ENCODE measurements at regions not wholly inside any gene's neighbourhood (a gene's known extent, or its start where the extent isn't known, plus 50 kb on each side); places are given as distances from the start of the nearest gene placed in this dataset.

DNA sequence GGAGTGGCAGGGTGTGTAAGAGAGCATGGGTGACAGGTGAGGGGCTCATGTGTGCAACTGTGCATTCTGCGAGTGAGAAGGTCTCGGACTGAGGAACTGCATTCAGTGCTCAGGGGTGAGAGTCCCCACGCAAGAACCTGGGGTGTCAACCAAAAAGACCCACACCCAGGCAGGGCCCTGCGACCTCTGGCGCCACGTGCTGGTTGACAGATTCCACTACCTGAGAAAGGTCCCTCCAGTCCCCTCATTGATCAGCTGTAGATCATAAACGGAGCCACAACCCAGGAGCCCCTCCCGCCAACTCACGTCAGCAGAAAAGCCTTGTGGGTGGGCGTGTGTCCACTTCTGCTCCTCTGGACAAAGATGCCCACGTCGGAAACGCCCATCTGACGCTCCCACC lies 98.7 kb downstream of the ASCL4 start:
- TF ChIP-seq, protein P1, sequence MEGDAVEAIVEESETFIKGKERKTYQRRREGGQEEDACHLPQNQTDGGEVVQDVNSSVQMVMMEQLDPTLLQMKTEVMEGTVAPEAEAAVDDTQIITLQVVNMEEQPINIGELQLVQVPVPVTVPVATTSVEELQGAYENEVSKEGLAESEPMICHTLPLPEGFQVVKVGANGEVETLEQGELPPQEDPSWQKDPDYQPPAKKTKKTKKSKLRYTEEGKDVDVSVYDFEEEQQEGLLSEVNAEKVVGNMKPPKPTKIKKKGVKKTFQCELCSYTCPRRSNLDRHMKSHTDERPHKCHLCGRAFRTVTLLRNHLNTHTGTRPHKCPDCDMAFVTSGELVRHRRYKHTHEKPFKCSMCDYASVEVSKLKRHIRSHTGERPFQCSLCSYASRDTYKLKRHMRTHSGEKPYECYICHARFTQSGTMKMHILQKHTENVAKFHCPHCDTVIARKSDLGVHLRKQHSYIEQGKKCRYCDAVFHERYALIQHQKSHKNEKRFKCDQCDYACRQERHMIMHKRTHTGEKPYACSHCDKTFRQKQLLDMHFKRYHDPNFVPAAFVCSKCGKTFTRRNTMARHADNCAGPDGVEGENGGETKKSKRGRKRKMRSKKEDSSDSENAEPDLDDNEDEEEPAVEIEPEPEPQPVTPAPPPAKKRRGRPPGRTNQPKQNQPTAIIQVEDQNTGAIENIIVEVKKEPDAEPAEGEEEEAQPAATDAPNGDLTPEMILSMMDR (conservative IDR thresholded peaks at IDR 0.05; ENCODE audit: low read length), result no peak
- no peak for TF ChIP-seq EZH2phosphoT487 (IDR thresholded peaks at IDR 0.05; ENCODE audit: borderline replicate concordance, low read depth, low read length)
